Right cardiac atrium (tissue), 5 donors: ENCODE measurements at regions not wholly inside any gene's neighbourhood (a gene's known extent, or its start where the extent isn't known, plus 50 kb on each side); places are given as distances from the start of the nearest gene placed in this dataset.
"Not testable (repeated sequence)": the region's sequence is repeated elsewhere in the genome, so short reads cannot be mapped to it uniquely, and the experiment has no call there.

Experiments
- ATAC-seq, 2 donors: fragments of 200-7000 bp; cut with Tn5 transposase; one replicate each; pipeline versions ENCODE4 v1.8.0 to v1.9.1; 2020; ENCODE audit warnings: moderate library complexity in 2 of 2, mild to moderate bottlenecking in 1 of 2
- DNase-seq, 3 donors: peaks; one replicate each; pipeline ENCODE4 v3.0.0-alpha.2; 2020
- H3K27ac ChIP-seq: one replicate; pipeline ENCODE4 v1.5.1; 2013; ENCODE audit warnings: mild to moderate bottlenecking, low read length, control low read depth, moderate library complexity
- H3K27me3 ChIP-seq: one replicate; pipeline ENCODE4 v1.6.1; 2013; ENCODE audit not compliant: control insufficient read depth, insufficient read depth
- H3K4me1 ChIP-seq: one replicate; pipeline ENCODE4 v1.6.1; 2013; ENCODE audit warnings: low read length; ENCODE audit not compliant: control insufficient read depth, insufficient read depth
- H3K4me3 ChIP-seq: one replicate; pipeline ENCODE4 v1.5.1; 2013; ENCODE audit warnings: low read length, control low read depth
- H3K9me3 ChIP-seq: one replicate; pipeline ENCODE4 v1.6.1; 2013; ENCODE audit warnings: low read length; ENCODE audit not compliant: control insufficient read depth
- WGBS: extraction: QIAGEN DNeasy Blood & Tissue Kit; methylation state at CpG from one replicate; pipeline ENCODE4 v1.1.7; 2013; 5-methylcytosine and 5-hydroxymethylcytosine counted together
- intact Hi-C, 4 donors: fragments of 100-400 bp; cut with DNase I; formaldehyde crosslinking; loops; one replicate each; pipeline versions ENCODE4 v1.11.0 to v1.14.0; 2022 to 2023
- donor health status: healthy with polysubstance abuse.
- donor health status: DM: no; HTN: yes; CAD: no.
- donor health status: DM: no; HTN: no; CAD: no.
- donor health status: DM: no; HTN: yes; CAD: no; lungs with severe emphysema.
- donor health status: DM: yes; HTN: yes; CAD: no.

- no peaks in the 10 kb centered on the region for H3K4me1 ChIP-seq
- intact Hi-C loops, result no loop called here
- 83% methylated on average over 21 of the region's 21 CpGs for WGBS
- no peak overlapping the region for H3K4me3 ChIP-seq
- DNase-seq (no peak), ATAC-seq (no peak)
- H3K9me3 ChIP-seq, result no peaks in the 10 kb centered on the region
- H3K27me3 ChIP-seq, result no peaks in the 10 kb centered on the region
- H3K27ac ChIP-seq, result no peak overlapping the region
Observed at GRCh38 chr7:153047079-153047959, 287.8 kb downstream of the ACTR3B start.

GRCh38 chr7:153052206-153052605 is 292.7 kb downstream of the ACTR3B start:
- 76% methylated on average over 5 of the region's 5 CpGs for WGBS
- Histone ChIP-seq H3K9me3 (no peaks in the 10 kb centered on the region), H3K4me3 (no peak overlapping the region), H3K4me1 (no peaks in the 10 kb centered on the region), H3K27ac (no peak overlapping the region), H3K27me3 (no peaks in the 10 kb centered on the region)
- intact Hi-C loops, result no loop called here
- DNase-seq, result no peak
- no peak for ATAC-seq

DNA sequence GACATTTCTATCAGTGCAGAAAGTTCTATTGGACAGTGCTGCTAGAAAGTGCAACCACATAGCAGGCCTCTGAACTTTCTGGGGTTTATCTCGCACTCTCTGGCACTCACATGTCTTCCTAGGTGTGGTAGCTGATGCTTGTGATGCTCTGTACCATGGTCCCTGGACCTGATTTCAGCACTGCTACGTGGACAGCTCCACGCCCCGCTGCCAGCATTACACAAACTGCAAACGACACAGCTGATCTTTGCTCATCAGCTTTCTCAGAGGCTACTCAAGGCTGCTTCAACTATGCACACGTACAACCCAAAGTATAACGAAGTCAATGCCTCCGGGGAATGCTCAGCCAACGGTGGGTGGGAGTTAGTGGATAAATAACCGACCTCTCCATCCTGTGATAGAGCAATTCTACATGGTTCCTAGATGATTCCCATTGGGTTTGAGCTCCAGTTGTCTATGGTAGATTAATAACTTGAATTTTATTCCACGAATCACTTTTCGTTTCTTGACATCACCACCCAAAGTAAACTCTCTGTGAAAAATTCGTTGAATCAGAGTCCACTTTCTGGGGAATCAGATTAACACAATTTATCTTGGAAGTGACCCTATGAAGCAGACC is 302.5 kb downstream of the ACTR3B start:
- DNase-seq, result no peak
- Histone ChIP-seq H3K27ac (no peak overlapping the region), H3K4me1 (no peaks in the 10 kb centered on the region), H3K9me3 (no peaks in the 10 kb centered on the region), H3K4me3 (no peak overlapping the region), H3K27me3 (no peaks in the 10 kb centered on the region)
- intact Hi-C loops, result no loop called here
- 40% methylated on average over 13 of the region's 13 CpGs for WGBS
- ATAC-seq, result no peak

DNA sequence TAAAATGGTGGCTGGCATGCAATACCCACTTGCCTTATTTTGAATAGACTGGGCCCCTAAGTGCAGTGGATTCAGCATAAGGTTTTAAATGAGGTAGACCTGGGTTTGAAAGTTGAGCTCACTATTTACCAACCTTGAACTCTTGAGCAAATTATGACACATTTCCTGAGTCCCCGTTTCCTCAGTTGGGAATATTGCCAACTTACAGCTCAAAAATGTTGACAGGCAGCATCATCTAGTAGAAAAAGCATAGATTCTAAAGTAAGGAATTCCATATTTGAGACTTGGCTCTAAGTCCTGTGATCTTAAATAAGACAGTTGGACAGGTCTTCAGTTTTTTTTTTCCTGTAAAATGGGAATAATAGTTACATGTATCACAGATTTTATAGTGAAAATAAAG is 305.5 kb downstream of the ACTR3B start:
- intact Hi-C loops, result no loop called here
- H3K4me1 ChIP-seq, result no peaks in the 10 kb centered on the region
- DNase-seq (no peak), ATAC-seq (no peak)
- 22% methylated on average over 1 of the region's 1 CpG for WGBS
- H3K9me3 ChIP-seq, result no peaks in the 10 kb centered on the region
- H3K4me3 ChIP-seq, result no peak overlapping the region
- H3K27me3 ChIP-seq, result no peaks in the 10 kb centered on the region
- H3K27ac ChIP-seq, result no peak overlapping the region

DNA sequence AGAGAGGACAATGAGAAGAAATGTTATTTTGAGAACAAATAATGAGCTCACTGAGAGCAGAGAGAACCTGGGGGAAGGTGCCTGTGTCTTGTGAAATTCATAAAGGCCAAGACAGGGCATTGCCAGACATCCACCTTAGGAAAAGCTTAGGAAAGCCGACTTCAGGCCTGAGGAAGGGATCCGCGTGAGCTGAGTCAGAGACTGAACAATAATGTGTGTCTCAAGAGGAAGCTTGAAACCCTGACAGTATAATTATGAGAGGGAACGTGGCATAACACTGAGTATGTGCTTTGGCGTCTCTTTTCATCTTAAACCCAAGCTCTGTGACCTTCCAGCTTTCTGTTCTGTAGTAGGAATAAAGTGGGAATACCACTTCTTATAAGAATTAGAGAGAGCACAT is 307.2 kb downstream of the ACTR3B start:
- no peak for ATAC-seq
- no peak overlapping the region for H3K27ac ChIP-seq

DNA sequence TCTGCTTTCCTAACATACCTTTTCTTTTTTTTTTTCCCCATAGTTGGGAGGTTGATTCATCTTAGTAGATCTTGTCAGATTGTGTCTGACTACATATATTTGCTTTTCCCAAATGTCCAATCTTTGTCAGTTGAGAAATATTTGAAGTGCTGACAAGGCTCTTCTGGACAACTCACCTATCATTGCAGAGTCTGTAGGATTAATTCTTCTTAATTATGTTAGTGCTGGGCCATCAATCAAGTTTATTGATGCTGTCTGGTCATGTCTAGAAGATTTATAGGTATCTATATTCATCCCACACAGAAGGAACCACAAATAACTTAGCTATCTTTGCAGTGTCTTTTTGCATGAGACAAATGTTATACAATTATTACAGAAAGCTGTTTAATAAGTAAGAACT is 310.6 kb downstream of the ACTR3B start:
- Histone ChIP-seq H3K9me3 (no peaks in the 10 kb centered on the region), H3K27me3 (no peaks in the 10 kb centered on the region), H3K4me1 (no peaks in the 10 kb centered on the region), H3K4me3 (no peak overlapping the region), H3K27ac (no peak overlapping the region)
- DNase-seq (no peak), ATAC-seq (no peak)
- intact Hi-C loops, result no loop called here

More for the DNA sequence above, 307.2 kb downstream of the ACTR3B start:
- H3K27me3 ChIP-seq, result no peaks in the 10 kb centered on the region
- no peaks in the 10 kb centered on the region for H3K9me3 ChIP-seq
- intact Hi-C loops, result no loop called here
- 81% methylated on average over 5 of the region's 5 CpGs for WGBS
- no peaks in the 10 kb centered on the region for H3K4me1 ChIP-seq
- no peak overlapping the region for H3K4me3 ChIP-seq
- no peak for DNase-seq

- intact Hi-C loops, result no loop called here
- Histone ChIP-seq H3K27ac (no peak overlapping the region), H3K9me3 (no peaks in the 10 kb centered on the region), H3K4me1 (no peaks in the 10 kb centered on the region), H3K4me3 (no peak overlapping the region), H3K27me3 (no peaks in the 10 kb centered on the region)
- WGBS, result 75% methylated on average over 4 of the region's 4 CpGs
- ATAC-seq, result no peak
- DNase-seq, result no peak
Observed at GRCh38 chr7:153072806-153073205, 313.3 kb downstream of the ACTR3B start.

DNA sequence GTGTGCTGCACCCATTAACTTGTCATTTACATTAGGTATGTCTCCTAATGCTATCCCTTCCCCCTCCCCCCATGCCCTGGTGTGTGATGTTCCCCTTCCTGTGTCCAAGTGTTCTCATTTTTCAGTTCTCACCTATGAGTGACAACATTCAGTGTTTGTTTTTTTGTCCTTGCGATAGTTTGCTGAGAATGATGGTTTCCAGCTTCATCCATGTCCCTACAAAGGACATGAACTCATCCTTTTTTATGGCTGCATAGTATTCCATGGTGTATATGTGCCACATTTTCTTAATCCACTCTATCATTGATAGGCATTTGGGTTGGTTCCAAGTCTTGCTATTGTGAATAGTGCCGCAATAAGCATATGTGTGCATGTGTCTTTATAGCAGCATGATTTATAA is 316.7 kb downstream of the ACTR3B start:
- H3K9me3 ChIP-seq, H3K4me3 ChIP-seq, intact Hi-C loops, H3K27ac ChIP-seq, H3K27me3 ChIP-seq, ATAC-seq, DNase-seq, H3K4me1 ChIP-seq: not testable (repeated sequence)
- WGBS, result 91% methylated on average over 2 of the region's 2 CpGs

GRCh38 chr7:153081496-153081895 is 321.9 kb downstream of the ACTR3B start:
- no peaks in the 10 kb centered on the region for H3K27me3 ChIP-seq
- H3K4me1 ChIP-seq, result no peaks in the 10 kb centered on the region
- H3K27ac ChIP-seq, result no peak overlapping the region
- H3K4me3 ChIP-seq, result no peak overlapping the region
- intact Hi-C loops, result no loop called here
- DNase-seq (no peak), ATAC-seq (no peak)
- no peaks in the 10 kb centered on the region for H3K9me3 ChIP-seq
- WGBS, result 84% methylated on average over 8 of the region's 8 CpGs

- H3K4me1 ChIP-seq, result no peaks in the 10 kb centered on the region
- intact Hi-C loops, result no loop called here
- ATAC-seq (no peak), DNase-seq (no peak)
- no peaks in the 10 kb centered on the region for H3K9me3 ChIP-seq
- no peak overlapping the region for H3K4me3 ChIP-seq
- WGBS, result 93% methylated on average over 6 of the region's 6 CpGs
- no peak overlapping the region for H3K27ac ChIP-seq
- H3K27me3 ChIP-seq, result no peaks in the 10 kb centered on the region
Observed at GRCh38 chr7:153084278-153084677, 324.7 kb downstream of the ACTR3B start.

GRCh38 chr7:153087498-153087897 is 327.9 kb downstream of the ACTR3B start:
- Histone ChIP-seq H3K27me3 (no peaks in the 10 kb centered on the region), H3K4me1 (no peaks in the 10 kb centered on the region), H3K4me3 (no peak overlapping the region), H3K27ac (no peak overlapping the region), H3K9me3 (no peaks in the 10 kb centered on the region)
- WGBS, result 51% methylated on average over 4 of the region's 4 CpGs
- intact Hi-C loops, result no loop called here
- ATAC-seq (no peak), DNase-seq (no peak)
